Erythroblast (primary cell): ENCODE measurements at regions not wholly inside any gene's neighbourhood (a gene's known extent, or its start where the extent isn't known, plus 50 kb on each side); places are given as distances from the start of the nearest gene placed in this dataset.

Experiments
- GATA1 ChIP-seq: IDR thresholded peaks from 2 replicates; pipeline ENCODE4 v1.6.1; 2011; ENCODE audit warnings: low read depth, mild to moderate bottlenecking, control low read depth, low read length, moderate library complexity
- POLR2A ChIP-seq: IDR thresholded peaks from 2 replicates; pipeline ENCODE4 v1.6.1; 2011; ENCODE audit warnings: mild to moderate bottlenecking, low read length

GRCh38 chr5:9953691-9954090, 296.0 kb downstream of the ATPSCKMT start:
- TF ChIP-seq POLR2A, result no peak
- TF ChIP-seq GATA1, result no peak
